ENCODE measurements at regions not wholly inside any gene's neighbourhood (a gene's known extent, or its start where the extent isn't known, plus 50 kb on each side); places are given as distances from the start of the nearest gene placed in this dataset.

GRCh38 chr3:67278015-67278618 lies 280.0 kb downstream of the KBTBD8 start (continued):
- TF ChIP-seq, protein P1, sequence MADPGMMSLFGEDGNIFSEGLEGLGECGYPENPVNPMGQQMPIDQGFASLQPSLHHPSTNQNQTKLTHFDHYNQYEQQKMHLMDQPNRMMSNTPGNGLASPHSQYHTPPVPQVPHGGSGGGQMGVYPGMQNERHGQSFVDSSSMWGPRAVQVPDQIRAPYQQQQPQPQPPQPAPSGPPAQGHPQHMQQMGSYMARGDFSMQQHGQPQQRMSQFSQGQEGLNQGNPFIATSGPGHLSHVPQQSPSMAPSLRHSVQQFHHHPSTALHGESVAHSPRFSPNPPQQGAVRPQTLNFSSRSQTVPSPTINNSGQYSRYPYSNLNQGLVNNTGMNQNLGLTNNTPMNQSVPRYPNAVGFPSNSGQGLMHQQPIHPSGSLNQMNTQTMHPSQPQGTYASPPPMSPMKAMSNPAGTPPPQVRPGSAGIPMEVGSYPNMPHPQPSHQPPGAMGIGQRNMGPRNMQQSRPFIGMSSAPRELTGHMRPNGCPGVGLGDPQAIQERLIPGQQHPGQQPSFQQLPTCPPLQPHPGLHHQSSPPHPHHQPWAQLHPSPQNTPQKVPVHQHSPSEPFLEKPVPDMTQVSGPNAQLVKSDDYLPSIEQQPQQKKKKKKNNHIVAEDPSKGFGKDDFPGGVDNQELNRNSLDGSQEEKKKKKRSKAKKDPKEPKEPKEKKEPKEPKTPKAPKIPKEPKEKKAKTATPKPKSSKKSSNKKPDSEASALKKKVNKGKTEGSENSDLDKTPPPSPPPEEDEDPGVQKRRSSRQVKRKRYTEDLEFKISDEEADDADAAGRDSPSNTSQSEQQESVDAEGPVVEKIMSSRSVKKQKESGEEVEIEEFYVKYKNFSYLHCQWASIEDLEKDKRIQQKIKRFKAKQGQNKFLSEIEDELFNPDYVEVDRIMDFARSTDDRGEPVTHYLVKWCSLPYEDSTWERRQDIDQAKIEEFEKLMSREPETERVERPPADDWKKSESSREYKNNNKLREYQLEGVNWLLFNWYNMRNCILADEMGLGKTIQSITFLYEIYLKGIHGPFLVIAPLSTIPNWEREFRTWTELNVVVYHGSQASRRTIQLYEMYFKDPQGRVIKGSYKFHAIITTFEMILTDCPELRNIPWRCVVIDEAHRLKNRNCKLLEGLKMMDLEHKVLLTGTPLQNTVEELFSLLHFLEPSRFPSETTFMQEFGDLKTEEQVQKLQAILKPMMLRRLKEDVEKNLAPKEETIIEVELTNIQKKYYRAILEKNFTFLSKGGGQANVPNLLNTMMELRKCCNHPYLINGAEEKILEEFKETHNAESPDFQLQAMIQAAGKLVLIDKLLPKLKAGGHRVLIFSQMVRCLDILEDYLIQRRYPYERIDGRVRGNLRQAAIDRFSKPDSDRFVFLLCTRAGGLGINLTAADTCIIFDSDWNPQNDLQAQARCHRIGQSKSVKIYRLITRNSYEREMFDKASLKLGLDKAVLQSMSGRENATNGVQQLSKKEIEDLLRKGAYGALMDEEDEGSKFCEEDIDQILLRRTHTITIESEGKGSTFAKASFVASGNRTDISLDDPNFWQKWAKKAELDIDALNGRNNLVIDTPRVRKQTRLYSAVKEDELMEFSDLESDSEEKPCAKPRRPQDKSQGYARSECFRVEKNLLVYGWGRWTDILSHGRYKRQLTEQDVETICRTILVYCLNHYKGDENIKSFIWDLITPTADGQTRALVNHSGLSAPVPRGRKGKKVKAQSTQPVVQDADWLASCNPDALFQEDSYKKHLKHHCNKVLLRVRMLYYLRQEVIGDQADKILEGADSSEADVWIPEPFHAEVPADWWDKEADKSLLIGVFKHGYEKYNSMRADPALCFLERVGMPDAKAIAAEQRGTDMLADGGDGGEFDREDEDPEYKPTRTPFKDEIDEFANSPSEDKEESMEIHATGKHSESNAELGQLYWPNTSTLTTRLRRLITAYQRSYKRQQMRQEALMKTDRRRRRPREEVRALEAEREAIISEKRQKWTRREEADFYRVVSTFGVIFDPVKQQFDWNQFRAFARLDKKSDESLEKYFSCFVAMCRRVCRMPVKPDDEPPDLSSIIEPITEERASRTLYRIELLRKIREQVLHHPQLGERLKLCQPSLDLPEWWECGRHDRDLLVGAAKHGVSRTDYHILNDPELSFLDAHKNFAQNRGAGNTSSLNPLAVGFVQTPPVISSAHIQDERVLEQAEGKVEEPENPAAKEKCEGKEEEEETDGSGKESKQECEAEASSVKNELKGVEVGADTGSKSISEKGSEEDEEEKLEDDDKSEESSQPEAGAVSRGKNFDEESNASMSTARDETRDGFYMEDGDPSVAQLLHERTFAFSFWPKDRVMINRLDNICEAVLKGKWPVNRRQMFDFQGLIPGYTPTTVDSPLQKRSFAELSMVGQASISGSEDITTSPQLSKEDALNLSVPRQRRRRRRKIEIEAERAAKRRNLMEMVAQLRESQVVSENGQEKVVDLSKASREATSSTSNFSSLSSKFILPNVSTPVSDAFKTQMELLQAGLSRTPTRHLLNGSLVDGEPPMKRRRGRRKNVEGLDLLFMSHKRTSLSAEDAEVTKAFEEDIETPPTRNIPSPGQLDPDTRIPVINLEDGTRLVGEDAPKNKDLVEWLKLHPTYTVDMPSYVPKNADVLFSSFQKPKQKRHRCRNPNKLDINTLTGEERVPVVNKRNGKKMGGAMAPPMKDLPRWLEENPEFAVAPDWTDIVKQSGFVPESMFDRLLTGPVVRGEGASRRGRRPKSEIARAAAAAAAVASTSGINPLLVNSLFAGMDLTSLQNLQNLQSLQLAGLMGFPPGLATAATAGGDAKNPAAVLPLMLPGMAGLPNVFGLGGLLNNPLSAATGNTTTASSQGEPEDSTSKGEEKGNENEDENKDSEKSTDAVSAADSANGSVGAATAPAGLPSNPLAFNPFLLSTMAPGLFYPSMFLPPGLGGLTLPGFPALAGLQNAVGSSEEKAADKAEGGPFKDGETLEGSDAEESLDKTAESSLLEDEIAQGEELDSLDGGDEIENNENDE (IDR thresholded peaks at IDR 0.05; ENCODE audit: insufficient replicate concordance, low read length), result no peak
- no peak for TF ChIP-seq YY1 (IDR thresholded peaks at IDR 0.05; ENCODE audit: low read depth, low read length)

All from H1 (cell line).